SK-N-MC (cell line): ENCODE measurements at regions not wholly inside any gene's neighbourhood (a gene's known extent, or its start where the extent isn't known, plus 50 kb on each side); places are given as distances from the start of the nearest gene placed in this dataset.

ENCODE experiments used
- EZH2 ChIP-seq: fragments of 200-600 bp; sonication (generic); IDR thresholded peaks from one replicate; pipeline ENCODE4 v1.6.1; 2017; ENCODE audit warnings: antibody characterized with exemption
- FOXP2 ChIP-seq: optimal IDR thresholded peaks from 2 replicates; pipeline ENCODE3; 2011; ENCODE audit warnings: mild to moderate bottlenecking, moderate library complexity; ENCODE audit not compliant: insufficient read depth; ENCODE audit errors: extremely low read length, control extremely low read depth
- POLR2AphosphoS5 ChIP-seq: IDR thresholded peaks from 2 replicates; pipeline ENCODE4 v1.6.1; 2012; ENCODE audit warnings: mild to moderate bottlenecking, low read depth, low read length, borderline replicate concordance

- no peak for TF ChIP-seq EZH2
- no peak for TF ChIP-seq POLR2AphosphoS5
- TF ChIP-seq FOXP2: no peak
Measured at GRCh38 chr10:130627346-130628045, 491.3 kb downstream of the GLRX3 start.
